ENCODE measurements at regions not wholly inside any gene's neighbourhood (a gene's known extent, or its start where the extent isn't known, plus 50 kb on each side); places are given as distances from the start of the nearest gene placed in this dataset.

DNA sequence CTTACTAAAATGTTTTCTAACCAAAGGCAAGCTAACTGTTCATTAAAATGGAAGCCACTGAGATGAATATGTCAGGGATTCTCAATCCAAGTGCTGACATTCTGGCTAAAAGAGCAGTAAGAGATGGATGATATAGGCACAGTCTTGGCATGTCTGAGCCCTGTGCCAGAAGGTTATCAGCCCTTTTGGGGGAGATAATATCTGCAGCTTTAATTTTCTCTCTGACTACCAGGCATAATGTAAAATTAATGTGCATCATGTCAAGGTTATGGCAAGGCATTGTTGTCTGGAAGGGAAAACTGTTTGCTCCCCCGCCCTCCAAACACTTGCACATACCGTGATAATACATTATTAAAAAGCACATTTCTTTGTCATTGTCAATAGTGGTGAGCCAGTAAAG lies 609.8 kb downstream of the ZNF608 start:
- TF ChIP-seq POLR2A (IDR thresholded peaks at IDR 0.05), result no peak
- TF ChIP-seq, protein P1, sequence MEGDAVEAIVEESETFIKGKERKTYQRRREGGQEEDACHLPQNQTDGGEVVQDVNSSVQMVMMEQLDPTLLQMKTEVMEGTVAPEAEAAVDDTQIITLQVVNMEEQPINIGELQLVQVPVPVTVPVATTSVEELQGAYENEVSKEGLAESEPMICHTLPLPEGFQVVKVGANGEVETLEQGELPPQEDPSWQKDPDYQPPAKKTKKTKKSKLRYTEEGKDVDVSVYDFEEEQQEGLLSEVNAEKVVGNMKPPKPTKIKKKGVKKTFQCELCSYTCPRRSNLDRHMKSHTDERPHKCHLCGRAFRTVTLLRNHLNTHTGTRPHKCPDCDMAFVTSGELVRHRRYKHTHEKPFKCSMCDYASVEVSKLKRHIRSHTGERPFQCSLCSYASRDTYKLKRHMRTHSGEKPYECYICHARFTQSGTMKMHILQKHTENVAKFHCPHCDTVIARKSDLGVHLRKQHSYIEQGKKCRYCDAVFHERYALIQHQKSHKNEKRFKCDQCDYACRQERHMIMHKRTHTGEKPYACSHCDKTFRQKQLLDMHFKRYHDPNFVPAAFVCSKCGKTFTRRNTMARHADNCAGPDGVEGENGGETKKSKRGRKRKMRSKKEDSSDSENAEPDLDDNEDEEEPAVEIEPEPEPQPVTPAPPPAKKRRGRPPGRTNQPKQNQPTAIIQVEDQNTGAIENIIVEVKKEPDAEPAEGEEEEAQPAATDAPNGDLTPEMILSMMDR (IDR thresholded peaks at IDR 0.05), result no peak

Data from thyroid gland (tissue), 4 donors.